DND-41 (cell line): ENCODE measurements at regions not wholly inside any gene's neighbourhood (a gene's known extent, or its start where the extent isn't known, plus 50 kb on each side); places are given as distances from the start of the nearest gene placed in this dataset.

Experiments used
- ATAC-seq: fragments of 200-7000 bp; cut with Tn5 transposase; 3 replicates; pipeline ENCODE4 v1.9.1; 2021; ENCODE audit warnings: low read depth; ENCODE audit not compliant: insufficient read depth
- DNase-seq: peaks from one replicate; pipeline ENCODE4 v3.0.0-alpha.2; 2020
- H2AFZ ChIP-seq: 2 replicates; pipeline ENCODE4 v1.6.0; 2012; ENCODE audit warnings: low read depth, low read length
- H3K27ac ChIP-seq: 2 replicates; pipeline ENCODE4 v1.5.1; 2012; ENCODE audit warnings: low read length, inconsistent platforms
- H3K27me3 ChIP-seq: fragments of 200-600 bp; sonication (generic); 2 replicates; pipeline ENCODE4 v1.6.0; 2012; ENCODE audit warnings: low read length, mild to moderate bottlenecking, inconsistent platforms; ENCODE audit not compliant: insufficient read depth, poor library complexity
- H3K36me3 ChIP-seq: 2 replicates; pipeline ENCODE4 v1.5.1; 2012; ENCODE audit warnings: low read length, inconsistent platforms; ENCODE audit not compliant: insufficient read depth
- H3K4me1 ChIP-seq: 2 replicates; pipeline ENCODE4 v1.5.1; 2012; ENCODE audit warnings: mild to moderate bottlenecking, low read length; ENCODE audit not compliant: insufficient read depth
- H3K4me2 ChIP-seq: 2 replicates; pipeline ENCODE4 v1.6.0; 2012; ENCODE audit warnings: mild to moderate bottlenecking, moderate library complexity, low read length, inconsistent platforms; ENCODE audit not compliant: insufficient read depth
- H3K4me3 ChIP-seq, 2 experiments: fragments of 200-600 bp in 1 of 2; shearing (Covaris generic) in 1 of 2; 2 replicates each; pipeline ENCODE4 v1.5.1; 2012 to 2016; ENCODE audit warnings: inconsistent platforms in 2 of 2, low read length in 2 of 2, mild to moderate bottlenecking in 2 of 2, low read depth in 1 of 2, moderate library complexity in 1 of 2
- H3K79me2 ChIP-seq: 2 replicates; pipeline ENCODE4 v1.6.0; 2012; ENCODE audit warnings: low read length, inconsistent platforms; ENCODE audit not compliant: insufficient read depth
- H3K9ac ChIP-seq: 2 replicates; pipeline ENCODE4 v1.6.0; 2012; ENCODE audit warnings: low read depth, mild to moderate bottlenecking, inconsistent platforms, low read length, moderate library complexity
- H3K9me3 ChIP-seq: 2 replicates; pipeline ENCODE4 v1.5.1; 2012; ENCODE audit warnings: low read length, moderate library complexity, mild to moderate bottlenecking, inconsistent platforms; ENCODE audit not compliant: insufficient read depth, severe bottlenecking
- H4K20me1 ChIP-seq: 2 replicates; pipeline ENCODE4 v1.6.0; 2012; ENCODE audit warnings: low read length; ENCODE audit not compliant: insufficient read depth
- CTCF ChIP-seq: IDR thresholded peaks from 2 replicates; pipeline ENCODE4 v1.5.1; 2012; ENCODE audit warnings: borderline replicate concordance, low read length, moderate library complexity, mild to moderate bottlenecking; ENCODE audit not compliant: poor library complexity, severe bottlenecking; ENCODE audit errors: extremely low read depth
- EZH2 ChIP-seq: IDR thresholded peaks from 3 replicates; pipeline ENCODE4 v1.6.1; 2012; ENCODE audit warnings: borderline replicate concordance, low read depth, mild to moderate bottlenecking, moderate library complexity, low read length, inconsistent platforms; ENCODE audit not compliant: severe bottlenecking

- DNase-seq (no peak), ATAC-seq (no peak)
- no peak overlapping the region for H3K9ac ChIP-seq
- no peak overlapping the region for H3K27ac ChIP-seq
- H4K20me1 ChIP-seq = no peaks in the 10 kb centered on the region
- H3K4me3 ChIP-seq = no peak overlapping the region
- no peaks in the 10 kb centered on the region for H3K4me1 ChIP-seq
- TF ChIP-seq CTCF = no peak
- no peak for TF ChIP-seq EZH2
- no peak overlapping the region for H2AFZ ChIP-seq
- peaks cover 10% of the 10 kb centered on the region for H3K27me3 ChIP-seq
- no peaks in the 10 kb centered on the region for H3K36me3 ChIP-seq
- H3K9me3 ChIP-seq = no peaks in the 10 kb centered on the region
- H3K79me2 ChIP-seq = no peaks in the 10 kb centered on the region
- H3K4me2 ChIP-seq = no peak overlapping the region
Measured at GRCh38 chr19:31421856-31422255, 72.6 kb upstream of the TSHZ3 start.

GRCh38 chr19:31423896-31424295, 74.7 kb upstream of the TSHZ3 start:
- no peak overlapping the region for H3K4me2 ChIP-seq
- no peaks in the 10 kb centered on the region for H3K79me2 ChIP-seq
- no peaks in the 10 kb centered on the region for H3K9me3 ChIP-seq
- H3K9ac ChIP-seq = no peak overlapping the region
- ATAC-seq = no peak
- no peak for TF ChIP-seq EZH2
- no peak for TF ChIP-seq CTCF
- H3K27ac ChIP-seq = no peak overlapping the region
- H3K27me3 ChIP-seq = peaks cover 6% of the 10 kb centered on the region
- DNase-seq = no peak
- no peaks in the 10 kb centered on the region for H4K20me1 ChIP-seq
- H3K36me3 ChIP-seq = no peaks in the 10 kb centered on the region
- no peak overlapping the region for H3K4me3 ChIP-seq
- H2AFZ ChIP-seq = no peak overlapping the region
- no peaks in the 10 kb centered on the region for H3K4me1 ChIP-seq

DNA sequence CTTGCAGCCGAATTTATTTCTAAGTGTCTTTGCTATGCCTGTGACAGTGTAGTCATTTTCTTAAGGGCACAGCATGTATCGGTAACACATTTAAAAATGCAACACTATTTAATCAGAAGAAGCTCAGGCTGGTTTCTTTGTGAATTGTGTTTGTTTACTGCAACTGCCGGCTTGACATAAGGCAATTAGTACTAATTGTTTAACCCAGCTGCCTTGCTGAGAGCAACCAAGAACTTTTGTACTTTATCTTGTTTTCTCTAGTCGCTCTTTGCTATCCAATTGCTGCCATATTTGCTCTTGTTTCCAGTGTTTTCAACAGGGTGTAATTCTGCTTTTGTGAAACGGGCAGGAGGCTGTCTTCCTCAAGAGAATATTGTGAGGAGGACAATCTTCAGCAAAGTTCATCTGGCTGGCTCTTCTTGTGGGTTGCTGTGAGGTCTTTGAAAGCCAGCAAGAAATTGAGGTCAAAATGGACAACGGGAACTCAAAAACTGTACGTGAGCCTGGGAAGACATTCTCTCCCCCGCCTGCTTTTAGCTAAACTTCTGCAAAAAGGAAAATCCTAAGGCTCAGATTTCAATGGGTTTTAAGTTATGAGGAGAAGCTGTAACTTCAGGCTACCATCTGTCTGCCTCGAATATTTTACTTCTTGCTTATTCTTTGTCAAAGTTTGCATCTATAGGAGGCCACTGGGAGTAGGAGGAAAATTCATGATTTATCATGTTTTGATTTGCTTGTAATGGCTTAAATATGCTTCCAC, 75.8 kb upstream of the TSHZ3 start:
- H3K4me1 ChIP-seq = no peaks in the 10 kb centered on the region
- H3K4me3 ChIP-seq = no peak overlapping the region
- H3K9ac ChIP-seq = no peak overlapping the region
- ATAC-seq (no peak), DNase-seq (no peak)
- no peak overlapping the region for H3K4me2 ChIP-seq
- no peak overlapping the region for H2AFZ ChIP-seq
- no peaks in the 10 kb centered on the region for H3K9me3 ChIP-seq
- H3K27me3 ChIP-seq = peaks cover 4% of the 10 kb centered on the region
- TF ChIP-seq CTCF (no peak), EZH2 (no peak)
- no peaks in the 10 kb centered on the region for H3K36me3 ChIP-seq
- H3K27ac ChIP-seq = no peak overlapping the region
- H3K79me2 ChIP-seq = no peaks in the 10 kb centered on the region
- H4K20me1 ChIP-seq = no peaks in the 10 kb centered on the region
